HG03045 (cell line): ENCODE measurements at regions not wholly inside any gene's neighbourhood (a gene's known extent, or its start where the extent isn't known, plus 50 kb on each side); places are given as distances from the start of the nearest gene placed in this dataset.

Source experiments
- ATAC-seq: cut with Tn5 transposase; IDR thresholded peaks from one replicate; pipeline ENCODE4 v1.9.1; 2021; ENCODE audit warnings: mild to moderate bottlenecking, moderate library complexity; ENCODE audit not compliant: unreplicated experiment

DNA sequence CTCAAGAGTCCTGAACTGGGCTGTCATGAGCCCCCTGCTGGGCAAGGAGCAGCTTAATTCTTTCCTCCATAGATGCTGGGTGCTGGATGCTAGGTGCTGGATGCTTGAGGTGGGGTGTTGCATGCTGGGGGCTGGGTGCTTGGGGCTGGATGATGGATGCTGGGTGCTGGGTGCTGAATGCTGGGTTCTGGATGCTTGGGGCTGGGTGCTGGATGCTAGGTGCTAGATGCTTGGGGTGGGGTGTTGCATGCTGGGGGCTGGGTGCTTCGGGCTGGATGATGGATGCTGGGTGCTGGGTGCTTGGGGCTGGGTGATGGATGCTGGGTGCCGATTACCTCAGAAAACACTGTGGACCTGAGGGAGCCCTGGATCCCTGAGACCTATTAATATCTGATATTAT is 837.7 kb downstream of the GALR1 start:
- ATAC-seq: no peak

DNA sequence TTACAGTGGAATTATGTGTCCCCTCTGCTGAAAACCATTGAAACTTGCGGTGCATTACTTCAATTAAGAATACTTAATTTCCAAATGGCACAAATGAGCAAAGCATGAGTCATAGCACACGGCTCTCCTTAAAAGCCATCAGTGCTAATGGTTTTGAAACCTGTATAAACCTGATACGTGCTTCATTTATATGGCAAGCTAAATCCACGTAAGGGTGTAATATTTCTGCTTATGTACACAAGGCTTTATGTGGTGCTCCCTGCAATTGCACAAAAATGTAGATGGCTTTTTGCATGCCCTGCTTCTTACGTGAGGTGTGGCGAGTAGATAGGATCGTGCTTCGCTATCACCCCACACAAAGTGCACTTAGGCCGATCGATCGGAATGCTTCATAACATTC is 840.9 kb downstream of the GALR1 start:
- ATAC-seq: no peak

DNA sequence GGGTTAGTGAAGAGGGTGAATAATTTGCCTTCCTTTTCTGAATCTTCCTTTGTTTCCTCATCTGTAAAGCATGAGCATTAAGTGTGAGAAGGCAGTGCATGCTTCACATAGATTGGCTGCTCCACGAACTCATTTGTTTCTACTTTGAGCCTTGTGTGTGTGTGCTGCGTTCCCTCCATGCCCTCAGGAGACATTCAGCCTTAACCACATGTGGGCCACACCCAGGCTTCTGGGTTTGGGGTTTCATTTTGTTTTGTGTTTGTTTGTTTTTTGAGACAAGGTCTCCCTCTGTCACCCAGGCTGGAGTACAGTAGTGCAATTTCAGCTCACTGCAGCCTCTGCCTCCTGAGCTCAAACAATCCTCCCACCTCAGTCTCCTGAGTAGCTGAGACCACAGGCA is 843.3 kb downstream of the GALR1 start:
- ATAC-seq: no peak

DNA sequence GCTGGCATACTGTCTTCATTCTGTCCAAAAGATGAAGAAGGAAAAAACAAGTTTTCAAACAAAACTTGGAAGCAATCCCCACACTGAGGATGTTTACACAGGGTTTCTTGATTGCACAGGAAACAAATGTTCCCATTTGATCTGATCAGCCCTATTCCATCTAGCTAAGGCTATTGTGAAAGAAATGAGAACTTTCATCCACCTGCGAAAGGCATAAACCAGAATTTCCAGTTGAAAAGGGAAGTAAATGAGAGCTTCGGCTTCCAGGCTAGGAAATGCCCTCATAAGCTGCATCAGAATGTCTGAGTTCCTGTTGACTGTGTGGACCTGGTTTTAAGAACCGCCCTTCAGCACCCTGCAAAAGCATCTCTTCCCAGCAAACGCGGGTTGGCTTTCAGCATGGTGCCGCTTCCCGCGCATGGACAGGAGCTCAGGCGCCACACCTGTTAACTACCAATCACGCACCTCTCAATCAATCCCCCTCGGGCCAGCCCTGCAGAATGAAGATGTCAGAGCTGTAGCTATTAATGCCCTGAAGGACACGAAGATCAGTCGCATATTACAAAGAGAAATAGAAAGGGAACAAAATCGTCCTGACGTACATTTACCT is 850.4 kb downstream of the GALR1 start:
- ATAC-seq: no peak

DNA sequence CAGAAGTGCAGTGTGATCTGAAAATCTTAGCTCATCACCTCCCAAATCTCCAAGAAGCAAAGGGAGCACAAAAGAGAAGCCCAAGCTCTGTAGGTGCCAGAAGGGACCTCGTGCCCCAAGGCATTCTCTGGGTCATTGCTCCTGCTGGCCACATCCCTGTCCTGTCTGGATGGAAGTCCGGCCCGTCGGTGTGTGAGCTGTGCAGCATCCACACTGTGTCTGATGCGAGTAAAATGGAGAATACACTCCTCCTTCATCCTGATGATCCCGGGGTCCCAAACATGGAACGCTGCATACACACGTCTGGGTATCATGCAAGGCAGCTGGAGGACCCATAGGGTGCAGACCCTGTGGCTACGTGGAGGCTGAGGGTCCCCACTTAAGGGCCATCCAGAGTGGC is 851.4 kb downstream of the GALR1 start:
- no peak for ATAC-seq

DNA sequence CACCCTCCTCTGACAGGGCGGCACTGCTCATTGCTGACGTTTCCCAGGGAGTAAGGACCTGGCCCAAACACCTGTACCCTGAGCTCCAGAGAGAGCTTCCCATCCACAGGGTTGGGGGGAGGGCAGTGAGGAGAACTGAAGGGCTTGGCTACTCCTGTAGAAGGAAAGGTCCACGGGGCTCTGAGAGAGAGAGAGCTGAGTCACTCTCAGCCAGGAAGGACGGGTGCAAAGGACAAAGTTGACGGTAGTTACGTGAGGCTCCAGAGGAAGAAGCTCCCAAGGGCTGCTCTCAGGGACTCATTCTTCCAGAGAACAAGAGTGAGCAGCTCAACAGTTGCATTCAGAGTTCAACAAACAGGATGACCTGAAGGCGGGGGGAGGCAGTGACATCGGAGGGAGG is 852.5 kb downstream of the GALR1 start:
- no peak for ATAC-seq

DNA sequence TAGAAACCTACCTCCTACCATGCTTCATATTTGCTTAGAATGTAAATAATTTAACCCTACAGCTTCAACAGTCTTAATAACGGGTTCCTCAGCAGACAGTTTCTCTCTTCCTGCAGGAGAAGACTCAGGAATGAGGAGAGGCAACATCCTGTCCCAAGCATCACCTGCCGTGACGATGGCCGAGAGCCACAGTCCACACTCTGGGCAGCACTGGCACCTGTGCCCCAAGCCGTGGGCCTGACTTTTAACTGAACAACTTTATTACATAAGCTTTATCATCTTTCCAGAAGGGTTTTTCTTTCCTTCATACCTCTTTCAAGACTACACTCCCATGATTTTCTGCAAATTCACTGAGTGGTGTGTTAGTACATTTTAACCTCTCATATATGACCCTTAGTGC is 856.0 kb downstream of the GALR1 start:
- ATAC-seq: no peak

DNA sequence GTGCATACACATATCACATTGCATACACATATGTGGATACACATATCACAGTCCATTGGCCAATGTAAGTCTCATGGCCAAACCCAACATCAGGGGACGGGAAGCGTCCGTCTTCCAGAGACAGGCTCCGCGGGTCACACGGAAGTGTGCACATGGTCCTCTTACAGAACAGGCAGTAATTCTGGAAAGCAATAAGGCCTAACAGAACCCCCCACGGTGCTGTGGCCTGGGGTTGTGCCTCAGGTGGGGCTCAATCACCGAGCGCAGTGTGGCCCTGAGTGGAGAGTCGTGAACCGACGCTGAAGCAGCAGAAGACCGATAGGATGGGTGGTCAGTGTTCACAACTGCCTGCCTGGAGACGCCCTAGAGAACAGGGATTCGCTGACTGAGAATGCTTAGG is 857.3 kb downstream of the GALR1 start:
- ATAC-seq: no peak

DNA sequence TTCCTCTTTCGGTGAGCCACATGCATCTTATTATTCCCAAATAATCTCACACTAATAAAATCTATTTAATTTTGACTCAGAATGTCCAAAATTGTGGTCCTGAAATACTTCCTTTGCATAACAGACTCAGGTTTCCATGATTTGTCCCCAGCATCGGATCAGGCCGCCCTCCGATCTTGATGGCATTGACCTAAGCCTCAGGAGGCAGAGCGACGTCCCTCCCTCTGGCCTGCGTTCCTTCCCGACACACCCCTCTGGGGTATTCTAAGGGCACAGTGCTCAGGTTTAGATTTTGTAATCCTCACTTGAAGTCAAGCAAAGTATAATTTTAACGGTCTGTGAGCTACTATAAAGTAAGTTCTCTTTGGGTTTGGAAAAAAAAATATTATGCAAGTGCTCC is 857.7 kb downstream of the GALR1 start:
- no peak for ATAC-seq

DNA sequence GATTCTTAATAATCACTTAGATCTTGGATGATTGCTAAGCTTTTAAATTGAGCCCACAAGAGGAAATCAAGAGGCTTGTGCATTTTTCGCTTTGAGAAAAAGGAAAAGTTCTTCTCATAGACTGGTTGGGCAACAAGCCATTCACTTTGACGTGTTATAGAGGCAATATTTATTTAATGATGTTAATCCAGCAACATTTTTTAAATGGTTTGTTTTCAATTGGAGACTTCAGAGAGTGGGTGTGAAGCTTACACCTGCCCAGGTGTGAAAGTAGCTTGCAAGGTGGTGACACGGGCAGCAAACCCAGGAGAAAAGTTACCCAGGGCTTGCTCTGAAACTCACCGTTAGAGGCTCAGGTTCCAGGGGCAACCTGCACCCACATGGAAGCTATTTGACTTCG is 858.9 kb downstream of the GALR1 start:
- no peak for ATAC-seq

DNA sequence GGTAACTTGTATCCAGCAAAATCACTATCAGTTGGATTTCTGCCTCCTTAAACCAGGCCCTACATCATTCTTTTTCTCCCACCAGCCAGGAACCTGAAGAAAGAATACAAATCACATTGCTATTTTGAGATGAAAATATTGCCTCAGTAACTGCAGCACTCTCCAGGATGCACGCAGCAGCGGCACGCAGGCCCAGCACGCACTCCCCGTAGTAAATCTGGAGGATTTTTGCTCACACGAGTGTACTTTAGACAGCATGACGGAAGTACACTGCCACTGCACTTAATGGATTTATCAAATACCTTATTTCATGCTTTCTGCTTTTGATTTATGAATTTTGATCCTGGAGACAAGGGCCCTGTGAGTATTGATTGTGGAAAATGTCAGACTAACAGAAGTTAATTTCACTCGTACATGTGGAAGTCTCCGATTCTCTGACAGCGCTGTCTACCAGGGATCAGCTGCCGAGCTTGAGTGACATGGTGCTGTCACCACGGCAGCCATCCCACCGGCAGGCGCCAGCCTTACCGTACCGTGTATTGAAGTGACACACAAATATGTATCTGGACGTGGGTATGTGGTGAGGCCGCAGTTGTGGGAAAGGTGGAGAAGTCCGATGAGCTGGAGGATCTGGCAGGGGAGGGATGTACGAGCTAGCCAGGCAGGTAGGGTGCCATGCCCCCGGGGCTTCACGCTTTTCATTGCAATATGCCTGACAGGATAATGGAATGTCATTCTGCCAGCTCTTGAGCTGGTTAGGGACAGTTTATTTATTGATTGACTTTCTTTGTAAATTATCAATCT is 863.7 kb downstream of the GALR1 start:
- no peak for ATAC-seq

DNA sequence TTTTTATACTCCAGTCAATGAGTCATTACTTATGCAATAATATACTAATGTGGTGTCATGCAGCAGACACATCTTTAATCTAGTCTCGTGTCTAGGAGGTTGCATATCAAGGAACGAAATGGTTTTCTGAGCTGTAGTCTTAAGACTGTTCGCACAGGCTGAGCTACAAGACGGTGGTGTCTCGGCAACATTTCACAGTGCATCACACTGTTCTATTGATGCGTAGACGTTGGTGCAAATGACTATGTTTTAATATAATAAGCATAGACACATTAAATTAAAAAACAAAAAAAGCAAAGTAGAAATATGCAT is 864.2 kb downstream of the GALR1 start:
- ATAC-seq: no peak

DNA sequence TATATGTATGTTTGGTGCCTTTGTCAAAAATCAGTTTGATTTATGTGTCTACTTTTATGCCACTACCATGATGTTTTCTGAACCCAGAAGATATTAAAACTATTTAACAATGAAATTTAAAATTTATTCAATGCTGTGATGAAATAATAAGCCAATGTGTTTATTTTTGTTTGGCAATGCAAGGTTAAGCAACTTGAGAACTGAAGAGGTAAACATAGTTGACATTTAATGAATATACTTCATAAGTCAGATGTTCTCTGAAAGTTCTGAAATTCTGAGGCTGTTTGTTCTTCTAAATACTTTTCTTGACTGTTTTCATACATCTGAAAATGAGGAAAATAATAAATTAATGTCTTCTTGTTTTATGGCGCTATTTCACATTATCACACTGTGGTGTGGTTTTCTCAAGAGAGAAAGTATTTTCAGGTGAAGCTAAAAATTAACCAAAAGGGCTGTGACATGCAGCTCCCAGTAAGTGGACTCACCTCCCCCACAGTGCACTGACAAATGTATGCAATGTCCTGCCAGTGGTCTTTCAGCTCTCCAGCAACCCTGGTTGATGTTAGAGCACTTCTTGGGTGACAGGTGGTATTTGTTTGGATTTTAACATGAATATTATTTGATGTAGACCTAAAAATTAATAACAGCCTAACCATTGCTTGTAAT is 863.6 kb upstream of the SALL3 start:
- ATAC-seq: no peak

DNA sequence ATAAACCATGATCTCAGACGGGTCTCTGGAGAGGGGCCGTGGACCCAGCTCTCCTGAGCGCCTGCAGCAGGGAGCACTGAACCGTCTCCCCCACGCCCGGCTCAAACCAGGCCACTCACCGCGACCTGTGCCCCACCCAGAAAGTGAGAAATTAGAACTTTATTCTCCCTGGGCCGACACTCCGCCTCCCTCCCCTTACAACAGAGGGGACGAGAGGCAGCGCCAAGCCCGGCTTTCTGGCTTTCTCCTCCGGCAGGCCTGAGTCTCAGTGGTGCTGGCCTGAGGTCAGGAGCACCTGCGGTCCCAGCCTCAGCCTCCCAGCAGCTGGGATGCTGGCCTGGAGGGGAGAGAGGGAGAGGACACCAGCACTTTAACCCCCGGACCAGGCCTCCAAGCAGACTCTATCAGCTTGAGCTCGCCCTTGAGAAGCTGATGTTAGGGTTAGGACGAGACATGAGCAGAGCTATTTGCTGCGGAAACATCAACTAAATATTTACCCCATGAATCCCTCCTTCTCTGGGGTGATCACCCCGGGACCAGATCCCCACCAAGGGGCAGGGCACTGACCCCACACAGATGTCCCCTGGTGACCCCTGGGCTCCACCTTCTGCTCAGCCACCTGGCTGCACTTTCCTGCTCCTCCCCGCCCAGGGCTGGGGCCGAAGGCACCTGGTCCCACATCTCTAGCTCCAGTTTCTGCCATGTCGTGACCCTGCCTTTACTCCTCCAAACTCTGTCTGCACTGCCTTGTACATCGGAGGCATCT is 856.3 kb upstream of the SALL3 start:
- ATAC-seq: no peak

DNA sequence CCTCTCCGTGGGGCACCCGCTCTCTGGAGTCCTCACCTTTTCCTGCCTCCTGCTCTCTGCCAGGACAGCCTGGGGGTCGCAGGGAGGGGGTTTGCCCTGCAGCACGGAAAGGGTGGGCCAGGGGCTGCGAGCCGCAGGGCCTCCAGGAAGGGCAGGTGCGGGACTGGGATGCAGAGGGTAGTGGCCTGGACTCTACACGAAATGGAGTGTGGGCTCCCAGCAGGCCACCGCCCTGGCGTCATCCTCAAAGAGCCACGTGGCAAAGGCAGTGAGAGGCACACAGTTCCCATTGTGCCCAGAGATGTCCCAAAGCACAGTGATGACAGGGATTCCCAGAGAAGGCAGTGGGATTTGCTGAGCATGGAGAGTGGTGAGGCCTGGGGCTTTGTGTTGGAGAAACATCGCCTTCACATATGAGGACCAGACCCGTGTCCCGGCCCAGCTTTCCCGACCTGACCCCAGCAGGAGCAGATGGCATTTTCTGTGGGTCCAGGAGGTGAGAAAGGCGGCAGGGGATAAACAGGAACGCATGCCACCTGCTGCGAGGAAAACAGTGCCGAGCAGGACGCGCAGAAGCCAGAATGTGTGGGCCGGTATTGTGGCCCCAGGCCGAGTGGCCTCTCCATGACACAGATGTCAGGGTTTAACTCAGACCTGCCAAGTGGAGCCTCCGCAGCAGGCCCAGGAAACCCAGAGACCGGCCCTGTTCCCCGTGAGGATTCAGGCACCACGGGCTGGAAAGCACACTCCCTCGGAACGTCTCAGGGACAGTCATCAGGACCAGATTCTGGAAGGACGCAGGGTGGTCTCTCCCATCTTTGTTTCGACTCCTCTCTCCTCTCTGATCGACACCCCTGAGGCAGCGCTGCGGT is 855.5 kb upstream of the SALL3 start:
- ATAC-seq: no peak

DNA sequence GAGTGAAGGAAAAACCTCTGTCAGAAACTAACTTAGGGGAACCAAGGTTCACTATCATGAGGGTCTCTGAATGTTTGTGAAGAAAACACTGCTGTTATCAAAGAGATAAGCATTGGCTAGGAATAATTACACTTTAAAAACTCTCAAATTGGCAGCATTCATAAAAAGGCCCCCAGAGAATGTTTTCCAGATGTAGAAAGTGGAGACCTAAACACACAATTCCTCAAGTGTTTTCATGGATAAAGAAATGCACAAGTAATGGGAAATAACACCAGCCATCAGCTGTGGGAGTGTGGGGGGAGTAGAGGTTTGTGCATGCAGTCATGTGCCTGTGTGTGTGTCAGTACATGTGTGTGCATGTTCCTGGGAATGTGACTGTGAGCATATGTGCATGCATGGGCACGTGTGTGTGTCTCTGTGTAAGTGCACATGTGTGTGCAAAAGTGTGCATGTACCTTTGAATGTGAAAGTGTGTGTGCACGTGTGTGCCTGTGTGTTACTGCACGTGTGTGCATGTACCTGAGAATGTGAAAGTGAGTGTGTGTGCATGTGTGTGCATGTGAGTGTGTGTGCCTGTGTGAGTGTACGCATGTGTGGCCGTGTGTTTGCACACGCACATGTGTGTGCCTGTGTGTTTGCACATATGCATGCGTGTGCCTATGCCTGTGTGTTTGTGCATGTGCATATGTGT is 854.3 kb upstream of the SALL3 start:
- ATAC-seq: no peak

DNA sequence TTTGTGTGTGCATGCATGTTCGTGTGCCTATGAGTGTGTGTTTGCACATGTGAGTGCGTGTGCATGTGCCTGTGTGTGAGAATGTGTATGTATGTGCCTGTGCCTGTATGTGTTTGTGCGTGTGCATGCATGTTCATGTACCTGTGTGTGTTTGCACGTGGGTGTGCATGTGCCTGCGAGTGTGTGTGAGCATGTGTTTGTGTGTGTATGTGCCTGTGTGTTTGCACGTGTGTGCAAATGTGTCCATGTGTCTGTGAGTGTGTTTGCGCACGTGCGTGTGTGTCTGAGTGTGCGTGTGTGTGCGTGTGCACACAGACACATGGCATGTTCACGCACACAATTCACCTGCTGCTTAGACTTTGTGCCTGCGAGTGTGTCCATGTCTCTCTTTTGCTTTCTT is 853.5 kb upstream of the SALL3 start:
- no peak for ATAC-seq

DNA sequence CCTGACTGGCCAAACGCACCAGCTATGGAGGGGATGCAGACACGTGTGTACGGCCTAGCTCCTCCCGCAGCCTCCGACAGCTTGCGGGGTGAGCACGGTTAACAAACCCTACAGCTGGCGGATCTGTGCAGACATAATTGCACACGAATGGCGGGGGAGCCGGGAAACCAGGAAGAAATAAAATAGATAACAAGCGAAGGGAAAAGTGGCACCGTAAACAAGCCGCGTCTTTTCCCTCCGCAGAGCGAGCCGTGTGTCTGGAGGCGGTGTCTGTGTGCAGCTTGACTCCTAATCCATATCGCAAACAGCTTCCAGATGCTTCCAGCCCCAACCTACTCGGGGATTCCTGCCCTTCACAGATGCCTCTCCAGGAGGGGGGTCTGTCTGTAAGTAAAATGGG is 853.1 kb upstream of the SALL3 start:
- no peak for ATAC-seq

DNA sequence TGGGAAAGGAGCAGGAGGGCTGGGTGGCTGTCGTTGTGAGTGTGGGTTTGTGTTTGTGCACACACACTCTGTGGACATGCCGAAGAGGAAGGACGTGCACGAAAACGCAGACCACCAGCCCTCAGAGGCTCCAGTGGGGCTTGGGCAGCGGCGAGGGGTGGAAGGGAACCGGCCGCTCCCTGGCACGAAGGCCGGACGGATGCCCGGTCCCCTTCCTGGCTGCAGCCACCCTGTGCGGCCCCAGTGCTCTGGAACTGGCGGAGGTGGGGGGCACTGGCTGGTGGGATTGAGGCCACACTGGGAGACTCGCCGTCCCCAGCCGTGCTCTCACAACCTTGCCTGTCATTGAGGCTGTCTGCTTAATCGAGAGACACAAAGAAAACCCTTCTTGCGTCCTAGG is 852.6 kb upstream of the SALL3 start:
- ATAC-seq: no peak

DNA sequence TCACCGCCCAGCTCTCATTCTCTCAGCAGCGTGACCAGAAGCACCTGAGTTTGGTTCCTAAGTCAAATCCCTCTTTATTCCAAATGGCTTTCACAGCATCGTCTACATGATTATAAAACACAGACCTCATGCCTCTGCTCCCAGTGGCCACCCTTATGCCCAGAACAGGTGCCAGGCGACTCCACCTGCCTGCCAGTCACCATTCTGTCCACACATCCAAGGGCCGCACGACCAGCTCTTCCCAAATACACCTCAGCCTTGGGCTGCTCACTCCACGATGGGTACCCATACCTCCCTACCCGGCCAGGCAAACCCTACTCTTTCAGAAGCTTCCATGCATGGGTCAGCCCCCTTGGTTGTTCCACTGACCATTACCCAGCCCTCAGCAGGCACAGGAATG is 851.6 kb upstream of the SALL3 start:
- ATAC-seq: no peak
